Memory B cell (primary cell): ENCODE measurements at regions not wholly inside any gene's neighbourhood (a gene's known extent, or its start where the extent isn't known, plus 50 kb on each side); places are given as distances from the start of the nearest gene placed in this dataset.

Experiments
- ATAC-seq: fragments of 150-1000 bp; cut with Tn5 transposase; 2 replicates; pipeline ENCODE4 v1.10.0; 2021; ENCODE audit warnings: low read depth, mild to moderate bottlenecking, moderate library complexity
- DNase-seq, 2 donors: peaks; one replicate each; pipeline ENCODE4 v3.0.0; 2022; ENCODE audit warnings: low spot score in 2 of 2
- H3K27ac Mint-ChIP-seq: one replicate; pipeline ENCODE4 v1.8.0; 2022; ENCODE audit warnings: mild to moderate bottlenecking, moderate library complexity, mixed read lengths
- H3K27me3 Mint-ChIP-seq: one replicate; pipeline ENCODE4 v1.8.0; 2022; ENCODE audit warnings: mixed read lengths
- H3K36me3 Mint-ChIP-seq: one replicate; pipeline ENCODE4 v1.8.0; 2022; ENCODE audit warnings: mild to moderate bottlenecking, mixed read lengths
- H3K4me1 Mint-ChIP-seq: one replicate; pipeline ENCODE4 v1.8.0; 2022; ENCODE audit warnings: mixed read lengths
- H3K4me3 Mint-ChIP-seq: one replicate; pipeline ENCODE4 v1.8.0; 2022; ENCODE audit warnings: mild to moderate bottlenecking, moderate library complexity, mixed read lengths
- H3K9me3 Mint-ChIP-seq: one replicate; pipeline ENCODE4 v1.8.0; 2022; ENCODE audit warnings: mixed read lengths

- ATAC-seq: no peak
- DNase-seq: no peak
- Mint-ChIP-seq H3K36me3 (no peaks in the 10 kb centered on the region), H3K27me3 (no peaks in the 10 kb centered on the region), H3K27ac (no peak overlapping the region), H3K9me3 (peaks cover 6% of the 10 kb centered on the region), H3K4me3 (no peak overlapping the region), H3K4me1 (no peaks in the 10 kb centered on the region)
These were observed 1362.9 kb upstream of the FLRT2 start for GRCh38 chr14:84167026-84167425.

GRCh38 chr14:84180336-84180735, 1349.6 kb upstream of the FLRT2 start:
- Mint-ChIP-seq H3K36me3 (no peaks in the 10 kb centered on the region), H3K4me3 (no peak overlapping the region), H3K27me3 (no peaks in the 10 kb centered on the region), H3K4me1 (no peaks in the 10 kb centered on the region), H3K9me3 (peaks cover 10% of the 10 kb centered on the region), H3K27ac (no peak overlapping the region)
- ATAC-seq (no peak), DNase-seq (no peak)

- no peak for ATAC-seq
- H3K36me3 Mint-ChIP-seq: no peaks in the 10 kb centered on the region
- no peaks in the 10 kb centered on the region for H3K4me1 Mint-ChIP-seq
- H3K27ac Mint-ChIP-seq: no peak overlapping the region
- H3K9me3 Mint-ChIP-seq: peaks cover 9% of the 10 kb centered on the region
- no peak for DNase-seq
- no peaks in the 10 kb centered on the region for H3K27me3 Mint-ChIP-seq
- no peak overlapping the region for H3K4me3 Mint-ChIP-seq
These were observed 1348.9 kb upstream of the FLRT2 start for GRCh38 chr14:84181072-84181471.

- Mint-ChIP-seq H3K9me3 (peaks cover 7% of the 10 kb centered on the region), H3K36me3 (no peaks in the 10 kb centered on the region), H3K4me1 (no peaks in the 10 kb centered on the region), H3K27me3 (no peaks in the 10 kb centered on the region), H3K27ac (no peak overlapping the region), H3K4me3 (no peak overlapping the region)
- no peak for ATAC-seq
- DNase-seq: no peak
These were observed 1334.4 kb upstream of the FLRT2 start for GRCh38 chr14:84195514-84195913.

- H3K36me3 Mint-ChIP-seq: no peaks in the 10 kb centered on the region
- H3K9me3 Mint-ChIP-seq: peaks cover 7% of the 10 kb centered on the region
- no peak overlapping the region for H3K27ac Mint-ChIP-seq
- ATAC-seq (no peak), DNase-seq (no peak)
- no peaks in the 10 kb centered on the region for H3K4me1 Mint-ChIP-seq
- H3K27me3 Mint-ChIP-seq: no peaks in the 10 kb centered on the region
- H3K4me3 Mint-ChIP-seq: no peak overlapping the region
These were observed 1332.2 kb upstream of the FLRT2 start for GRCh38 chr14:84197704-84198103.

- ATAC-seq: no peak
- DNase-seq: no peak
- no peak overlapping the region for H3K27ac Mint-ChIP-seq
- H3K4me3 Mint-ChIP-seq: no peak overlapping the region
- H3K4me1 Mint-ChIP-seq: no peaks in the 10 kb centered on the region
- peaks cover 5% of the 10 kb centered on the region for H3K9me3 Mint-ChIP-seq
- no peaks in the 10 kb centered on the region for H3K36me3 Mint-ChIP-seq
- no peaks in the 10 kb centered on the region for H3K27me3 Mint-ChIP-seq
These were observed 1327.5 kb upstream of the FLRT2 start for GRCh38 chr14:84202486-84202885.

GRCh38 chr14:84203896-84204295, 1326.0 kb upstream of the FLRT2 start:
- H3K4me1 Mint-ChIP-seq: no peaks in the 10 kb centered on the region
- H3K9me3 Mint-ChIP-seq: peaks cover 5% of the 10 kb centered on the region
- no peak overlapping the region for H3K4me3 Mint-ChIP-seq
- ATAC-seq (no peak), DNase-seq (no peak)
- H3K27ac Mint-ChIP-seq: no peak overlapping the region
- no peaks in the 10 kb centered on the region for H3K36me3 Mint-ChIP-seq
- H3K27me3 Mint-ChIP-seq: no peaks in the 10 kb centered on the region

- no peaks in the 10 kb centered on the region for H3K36me3 Mint-ChIP-seq
- H3K4me1 Mint-ChIP-seq: no peaks in the 10 kb centered on the region
- no peaks in the 10 kb centered on the region for H3K27me3 Mint-ChIP-seq
- H3K9me3 Mint-ChIP-seq: peaks cover 8% of the 10 kb centered on the region
- DNase-seq: no peak
- H3K4me3 Mint-ChIP-seq: no peak overlapping the region
- H3K27ac Mint-ChIP-seq: no peak overlapping the region
- no peak for ATAC-seq
These were observed 1321.5 kb upstream of the FLRT2 start for GRCh38 chr14:84208451-84208850.

- no peaks in the 10 kb centered on the region for H3K36me3 Mint-ChIP-seq
- ATAC-seq: no peak
- H3K9me3 Mint-ChIP-seq: peaks cover 8% of the 10 kb centered on the region
These were observed 1320.9 kb upstream of the FLRT2 start for GRCh38 chr14:84209031-84209430.

GRCh38 chr14:84217066-84217465, 1312.9 kb upstream of the FLRT2 start:
- Mint-ChIP-seq H3K36me3 (no peaks in the 10 kb centered on the region), H3K27me3 (no peaks in the 10 kb centered on the region), H3K9me3 (peaks cover 11% of the 10 kb centered on the region), H3K4me1 (no peaks in the 10 kb centered on the region), H3K27ac (no peak overlapping the region), H3K4me3 (no peak overlapping the region)
- no peak for DNase-seq
- ATAC-seq: no peak

More at GRCh38 chr14:84209031-84209430, 1320.9 kb upstream of the FLRT2 start:
- Mint-ChIP-seq H3K4me1 (no peaks in the 10 kb centered on the region), H3K4me3 (no peak overlapping the region), H3K27me3 (no peaks in the 10 kb centered on the region), H3K27ac (no peak overlapping the region)
- DNase-seq: no peak

GRCh38 chr14:84225268-84225667, 1304.7 kb upstream of the FLRT2 start:
- Mint-ChIP-seq H3K9me3 (peaks cover 5% of the 10 kb centered on the region), H3K27me3 (no peaks in the 10 kb centered on the region), H3K4me1 (no peaks in the 10 kb centered on the region), H3K27ac (no peak overlapping the region), H3K4me3 (no peak overlapping the region), H3K36me3 (no peaks in the 10 kb centered on the region)
- no peak for ATAC-seq
- DNase-seq: no peak

- H3K4me1 Mint-ChIP-seq: no peaks in the 10 kb centered on the region
These were observed 1301.2 kb upstream of the FLRT2 start for GRCh38 chr14:84228702-84229101.

GRCh38 chr14:84234281-84234680, 1295.7 kb upstream of the FLRT2 start:
- Mint-ChIP-seq H3K9me3 (peaks cover 3% of the 10 kb centered on the region), H3K27ac (no peak overlapping the region), H3K27me3 (no peaks in the 10 kb centered on the region), H3K4me3 (no peak overlapping the region), H3K36me3 (no peaks in the 10 kb centered on the region), H3K4me1 (no peaks in the 10 kb centered on the region)
- ATAC-seq (no peak), DNase-seq (no peak)

More at GRCh38 chr14:84228702-84229101, 1301.2 kb upstream of the FLRT2 start:
- no peaks in the 10 kb centered on the region for H3K9me3 Mint-ChIP-seq
- DNase-seq: no peak
- no peaks in the 10 kb centered on the region for H3K36me3 Mint-ChIP-seq
- H3K27me3 Mint-ChIP-seq: no peaks in the 10 kb centered on the region
- H3K27ac Mint-ChIP-seq: no peak overlapping the region
- no peak for ATAC-seq
- H3K4me3 Mint-ChIP-seq: no peak overlapping the region

GRCh38 chr14:84236290-84236689, 1293.7 kb upstream of the FLRT2 start:
- DNase-seq (no peak), ATAC-seq (no peak)
- no peak overlapping the region for H3K4me3 Mint-ChIP-seq
- H3K27ac Mint-ChIP-seq: no peak overlapping the region
- H3K27me3 Mint-ChIP-seq: no peaks in the 10 kb centered on the region
- peaks cover 3% of the 10 kb centered on the region for H3K9me3 Mint-ChIP-seq
- no peaks in the 10 kb centered on the region for H3K36me3 Mint-ChIP-seq
- no peaks in the 10 kb centered on the region for H3K4me1 Mint-ChIP-seq

GRCh38 chr14:84237881-84238280, 1292.1 kb upstream of the FLRT2 start:
- Mint-ChIP-seq H3K4me1 (no peaks in the 10 kb centered on the region), H3K36me3 (no peaks in the 10 kb centered on the region), H3K4me3 (no peak overlapping the region), H3K27ac (no peak overlapping the region), H3K9me3 (peaks cover 8% of the 10 kb centered on the region), H3K27me3 (no peaks in the 10 kb centered on the region)
- no peak for DNase-seq
- no peak for ATAC-seq
